Posterior cingulate gyrus (tissue), 11 donors: ENCODE measurements at regions not wholly inside any gene's neighbourhood (a gene's known extent, or its start where the extent isn't known, plus 50 kb on each side); places are given as distances from the start of the nearest gene placed in this dataset.
"Not testable (repeated sequence)": the region's sequence is repeated elsewhere in the genome, so short reads cannot be mapped to it uniquely, and the experiment has no call there.

ENCODE experiments used
- DNase-seq, 10 donors: peaks; one replicate each; pipeline versions ENCODE4 v3.0.0 to v3.0.0-alpha.2; 2020 to 2021; ENCODE audit warnings: mixed read lengths in 3 of 10
- intact Hi-C: fragments of 100-400 bp; cut with DNase I; formaldehyde crosslinking; loops from one replicate; pipeline ENCODE4 v1.15.1; 2023

GRCh38 chr9:13436591-13436990 lies 157.1 kb upstream of the MPDZ start:
- intact Hi-C loops: loop anchor here (10.0 kb wide), 1 partner anchor 658 kb away; no protein-coding TSS in a partner anchor
- DNase-seq: no peak

- intact Hi-C loops: loop anchor here (10.0 kb wide), 1 partner anchor 661 kb away; no protein-coding TSS in a partner anchor
- not testable (repeated sequence) for DNase-seq
Measured at GRCh38 chr9:13433453-13433852, 154.0 kb upstream of the MPDZ start.

GRCh38 chr9:13432904-13433303 lies 153.4 kb upstream of the MPDZ start:
- DNase-seq: no peak
- intact Hi-C loops: loop anchor here (10.0 kb wide), 1 partner anchor 662 kb away; no protein-coding TSS in a partner anchor

DNA sequence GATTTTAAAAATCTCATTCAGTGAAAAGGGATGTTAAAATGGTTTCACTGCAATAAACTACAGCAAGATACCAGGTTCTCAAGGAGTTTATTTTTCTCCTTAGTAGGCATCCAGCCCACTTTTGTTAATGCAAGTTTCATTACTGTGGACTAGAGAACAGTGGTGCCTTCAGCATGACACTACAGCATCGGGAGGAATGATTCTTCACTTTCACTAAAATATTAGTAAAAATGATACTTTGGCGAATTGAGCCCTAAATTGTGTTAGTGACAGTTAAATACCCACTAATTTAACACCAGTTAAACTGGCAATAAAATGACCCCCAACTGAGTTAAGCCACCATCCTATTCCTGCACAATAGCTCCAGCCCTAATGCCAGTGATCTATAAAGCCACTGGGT lies 152.2 kb upstream of the MPDZ start:
- intact Hi-C loops: loop anchor here (2.0 to 10.0 kb wide), 2 partner anchors 663 to 969 kb away; no protein-coding TSS in a partner anchor
- no peak for DNase-seq

DNA sequence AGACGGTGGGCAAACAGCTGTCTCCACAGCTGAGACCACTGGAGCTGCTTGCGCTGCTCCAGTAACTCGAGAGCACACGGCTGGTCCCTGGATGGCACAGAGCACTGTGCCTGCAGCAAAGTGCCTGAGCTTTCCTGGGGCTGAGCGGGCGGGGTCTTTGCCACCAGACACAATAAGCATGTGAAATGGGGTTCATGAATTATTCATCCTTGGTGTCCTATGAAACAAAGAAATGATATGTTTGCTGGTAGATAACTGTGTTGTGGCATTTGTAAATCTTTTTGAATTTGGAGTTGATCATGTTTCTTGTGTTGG lies 151.7 kb upstream of the MPDZ start:
- DNase-seq: peak; percentile 11 to 93 (median 50)
- intact Hi-C loops: loop anchor here (2.0 to 10.0 kb wide), 2 partner anchors 664 to 970 kb away; no protein-coding TSS in a partner anchor

DNA sequence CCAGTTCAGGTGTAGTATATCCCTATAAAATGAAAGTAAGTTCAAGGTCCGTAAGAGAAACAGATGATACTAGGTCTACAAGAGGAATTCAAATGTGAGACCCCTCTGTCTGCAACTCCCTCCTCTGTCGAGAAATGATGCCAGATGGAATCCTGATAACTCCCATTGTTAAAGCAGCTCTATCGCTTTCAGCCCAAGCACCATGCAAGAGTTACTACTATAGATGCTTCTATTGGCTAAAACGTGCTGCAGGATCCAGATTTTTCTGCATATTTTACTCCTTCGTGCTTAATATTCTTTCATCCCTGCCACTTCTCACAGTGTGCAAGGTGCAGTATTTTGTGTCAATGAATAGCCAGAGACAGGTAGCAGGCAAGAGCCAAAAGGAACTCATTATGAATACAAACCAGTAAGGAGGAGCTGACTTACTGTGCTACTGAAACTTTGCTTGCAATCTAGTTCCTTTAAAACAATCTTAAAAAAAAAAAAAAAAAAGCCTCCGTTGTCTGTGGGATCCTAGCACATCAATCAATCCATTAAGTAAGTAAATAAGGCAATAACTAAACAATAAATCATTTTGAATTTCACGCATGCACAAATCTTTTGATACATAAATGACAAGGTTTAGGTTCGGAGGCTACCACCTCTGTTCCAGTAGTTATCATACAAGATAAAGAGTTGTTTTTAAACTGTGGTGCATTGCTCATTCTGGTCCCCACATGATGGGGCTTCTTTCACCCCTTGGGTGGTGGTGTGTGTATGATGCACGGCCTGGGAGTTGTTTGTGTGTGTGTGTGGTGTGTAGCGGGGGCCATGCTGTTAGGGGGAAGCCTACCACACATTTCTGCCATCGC lies 151.1 kb upstream of the MPDZ start:
- intact Hi-C loops: loop anchor here (2.0 to 10.0 kb wide), 2 partner anchors 664 to 970 kb away; no protein-coding TSS in a partner anchor
- DNase-seq: no peak

DNA sequence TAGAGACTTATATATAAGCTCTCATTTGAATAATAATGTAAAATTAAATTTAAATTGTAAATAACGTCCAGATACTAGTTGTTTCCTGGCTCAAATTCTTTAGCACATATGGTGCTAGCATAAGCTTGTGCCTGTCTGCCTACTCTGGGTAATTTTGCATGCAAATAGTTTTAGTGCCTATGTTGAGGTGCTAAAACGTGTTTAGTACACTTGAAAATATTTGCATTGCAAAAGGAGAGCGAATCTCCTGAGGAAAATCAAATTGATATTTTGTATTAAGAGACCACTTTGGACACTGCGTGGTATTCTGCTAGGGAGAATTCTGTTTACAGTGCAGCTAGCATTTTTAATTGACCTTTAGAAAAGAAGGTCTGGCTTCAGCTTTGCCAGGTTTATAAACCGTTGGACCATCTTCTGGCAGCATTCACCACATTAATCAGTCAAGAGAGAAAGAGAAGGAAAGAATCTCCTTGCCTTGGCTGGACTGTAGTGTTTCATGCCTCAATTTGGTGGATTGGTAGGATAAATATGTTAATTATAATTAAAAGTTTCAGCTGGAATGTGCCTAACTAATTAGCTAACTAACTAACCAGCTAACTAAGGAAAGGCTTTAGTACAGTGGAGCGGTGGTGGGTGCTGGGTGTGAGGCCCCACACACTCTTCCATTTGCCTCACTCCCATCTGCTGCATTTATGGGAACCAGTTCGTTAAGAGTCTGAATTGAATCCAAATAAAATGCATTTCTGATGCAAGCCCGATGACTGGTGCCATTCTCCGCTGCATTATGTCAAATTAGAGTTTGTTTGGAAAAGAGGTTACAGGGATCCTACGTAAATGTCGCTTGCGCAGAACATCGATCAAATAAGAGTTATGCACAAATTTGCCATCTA lies 150.1 kb upstream of the MPDZ start:
- DNase-seq: peak in 1 of 10 donors; percentile 29
- intact Hi-C loops: loop anchor here (2.0 to 10.0 kb wide), 2 partner anchors 665 to 971 kb away; no protein-coding TSS in a partner anchor

DNA sequence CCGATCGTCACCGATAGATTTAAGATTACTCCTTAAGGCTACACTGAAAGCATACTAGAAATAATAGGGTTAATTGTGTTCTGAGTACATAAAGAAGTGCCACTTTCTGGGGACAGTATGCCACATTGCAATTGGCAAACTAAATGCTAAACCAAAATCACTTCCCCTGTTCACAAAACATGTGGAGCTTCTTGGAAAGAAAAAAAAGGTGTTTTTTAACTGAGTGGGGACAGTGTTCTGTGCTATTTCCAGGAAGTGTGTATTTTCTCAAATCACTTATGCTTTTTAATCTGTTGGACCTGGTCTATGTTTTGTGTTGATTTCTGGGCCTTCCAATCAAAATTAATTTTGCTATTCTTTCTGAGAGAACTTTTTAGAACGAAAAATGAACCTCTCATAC lies 149.3 kb upstream of the MPDZ start:
- intact Hi-C loops: no loop called here
- no peak for DNase-seq

DNA sequence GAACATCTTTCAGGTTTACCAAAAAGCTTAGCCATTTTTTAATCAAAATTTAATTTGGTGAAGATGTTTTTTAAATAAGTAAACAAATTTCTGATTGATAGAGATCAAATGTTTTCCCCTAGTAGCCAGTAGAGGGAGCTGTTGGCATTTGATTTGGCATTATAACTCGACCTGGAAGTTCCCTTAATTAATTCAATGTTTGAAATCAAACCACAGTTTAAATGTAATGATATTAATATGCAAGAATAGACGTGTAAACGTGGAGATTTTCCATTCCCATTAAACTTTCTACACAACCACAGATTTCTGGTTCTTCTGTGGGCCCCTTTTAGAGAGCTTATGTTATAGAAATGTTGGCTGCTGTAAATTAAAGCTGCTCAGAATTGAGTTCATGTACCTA lies 148.1 kb upstream of the MPDZ start:
- DNase-seq: no peak
- intact Hi-C loops: loop anchor here (2.0 kb wide), 2 partner anchors 261 to 925 kb away; no protein-coding TSS in a partner anchor

DNA sequence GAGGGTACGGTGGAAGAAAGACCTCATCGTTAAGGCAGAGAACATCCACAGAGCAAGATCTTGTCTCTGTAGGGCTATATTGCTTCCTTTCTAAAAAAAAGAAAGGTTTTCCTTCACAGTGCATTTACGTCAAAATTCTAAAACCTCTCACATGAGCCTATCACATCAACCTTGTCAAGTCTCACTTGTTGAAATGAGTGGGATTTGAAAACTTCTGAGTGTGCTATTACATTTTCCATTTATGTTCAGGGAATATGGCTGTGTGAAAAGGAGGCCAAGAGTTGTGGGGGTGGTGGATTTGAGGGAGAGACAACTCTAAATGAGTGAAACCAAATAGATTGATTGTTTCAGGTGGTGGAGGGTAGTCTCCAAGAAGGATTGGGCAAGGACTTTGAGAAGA lies 147.1 kb upstream of the MPDZ start:
- intact Hi-C loops: loop anchor here (2.0 kb wide), 2 partner anchors 262 to 926 kb away; no protein-coding TSS in a partner anchor
- DNase-seq: no peak

DNA sequence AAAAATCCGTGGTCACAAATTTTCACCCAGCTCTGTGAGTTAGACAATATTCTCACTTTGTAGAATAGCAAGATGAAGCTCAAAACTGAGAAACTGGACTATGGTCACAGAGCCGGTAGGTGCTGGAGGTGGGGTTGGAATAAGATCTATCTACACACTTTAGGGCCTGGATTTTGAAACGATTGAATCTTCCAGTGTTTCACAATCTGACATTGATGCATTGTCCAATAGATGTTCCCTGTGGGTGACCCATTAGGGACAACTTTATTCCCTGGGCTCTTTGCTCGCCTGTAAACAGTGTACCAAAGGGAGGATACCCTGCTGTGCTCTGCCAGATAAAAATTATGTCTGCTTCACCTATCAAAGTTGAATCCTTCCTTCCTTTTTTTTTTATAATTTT lies 145.4 kb upstream of the MPDZ start:
- intact Hi-C loops: no loop called here
- no peak for DNase-seq

DNA sequence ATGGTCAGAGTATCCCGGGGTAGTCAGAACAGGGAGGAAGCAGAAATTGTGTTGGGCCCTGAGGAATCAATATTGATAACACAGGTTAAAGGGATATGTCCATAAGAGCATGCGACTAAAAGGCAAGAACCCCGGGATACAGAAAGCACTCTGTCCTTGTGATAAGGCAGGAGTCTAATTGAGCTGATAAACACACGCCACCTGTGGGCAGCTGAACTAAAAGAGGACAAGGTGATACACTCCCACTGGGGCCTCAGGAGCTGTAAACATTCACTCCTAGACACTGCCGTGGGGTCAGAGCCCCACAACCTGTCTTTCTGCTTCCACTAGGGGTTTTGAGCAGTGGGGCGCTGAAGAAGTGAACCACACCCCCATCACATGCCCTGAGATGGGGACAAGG lies 144.7 kb upstream of the MPDZ start:
- intact Hi-C loops: no loop called here
- DNase-seq: no peak

- intact Hi-C loops: no loop called here
- no peak for DNase-seq
Measured at GRCh38 chr9:13414349-13414748, 134.9 kb upstream of the MPDZ start.

DNA sequence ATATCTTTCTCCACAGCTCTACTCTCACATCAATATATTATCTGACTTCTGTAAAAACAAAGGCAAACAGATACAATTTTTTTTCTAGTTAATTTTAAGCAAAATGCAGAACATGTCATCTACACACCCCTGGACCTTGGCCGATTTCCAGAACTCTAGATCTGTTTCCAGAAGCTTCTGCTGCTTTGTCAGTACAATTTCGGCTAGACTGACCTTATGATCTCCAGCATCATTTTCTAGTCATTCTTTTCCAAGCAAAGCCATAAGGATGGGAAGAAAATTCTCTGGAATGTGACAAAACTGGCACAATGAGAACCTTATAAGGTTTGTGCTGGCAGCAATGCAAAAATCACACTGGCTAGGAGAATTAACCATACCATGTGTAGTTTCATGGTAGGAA lies 132.8 kb upstream of the MPDZ start:
- DNase-seq: no peak
- intact Hi-C loops: no loop called here

DNA sequence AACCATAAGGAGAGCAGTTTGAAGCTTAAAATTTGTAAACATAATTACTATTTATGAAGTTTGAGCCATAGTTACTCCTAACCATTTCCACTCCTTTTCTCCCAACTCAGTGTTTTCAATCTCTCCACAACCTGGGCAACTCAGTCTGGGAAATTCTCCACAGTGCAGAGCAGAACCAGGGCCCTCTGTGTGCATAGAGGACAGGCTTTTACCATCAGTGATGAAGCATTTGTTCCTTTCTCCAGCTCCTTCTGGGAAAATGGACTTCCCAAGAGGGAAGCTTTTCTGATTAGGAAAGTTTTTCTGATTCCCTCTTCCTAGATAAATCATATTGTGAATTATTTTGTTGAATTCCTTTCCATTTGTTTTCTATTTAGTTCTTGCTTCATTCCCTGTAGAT lies 132.3 kb upstream of the MPDZ start:
- no peak for DNase-seq
- intact Hi-C loops: no loop called here

GRCh38 chr9:13410566-13411031 lies 131.1 kb upstream of the MPDZ start:
- no peak for DNase-seq
- intact Hi-C loops: no loop called here

DNA sequence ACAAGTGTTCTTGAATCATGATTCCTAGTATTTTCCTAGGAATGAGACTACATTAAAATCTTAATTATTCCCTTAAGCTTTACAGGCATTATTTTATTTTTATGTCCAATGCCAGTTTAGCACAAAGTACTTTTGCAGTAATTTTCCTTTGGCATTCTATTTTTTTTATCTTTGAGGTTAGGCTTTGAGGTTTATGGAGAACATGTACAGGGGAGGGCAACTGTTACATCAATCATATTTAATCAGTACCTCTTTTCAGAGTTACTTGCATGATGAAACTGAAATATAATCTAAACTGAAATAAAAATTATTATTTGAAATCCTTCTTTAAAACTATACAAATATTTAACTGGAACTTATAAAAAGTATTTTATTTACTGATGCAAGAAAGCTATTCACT lies 118.2 kb upstream of the MPDZ start:
- no peak for DNase-seq
- intact Hi-C loops: no loop called here

GRCh38 chr9:13397220-13397619 lies 117.7 kb upstream of the MPDZ start:
- intact Hi-C loops: no loop called here
- DNase-seq: no peak

GRCh38 chr9:13396418-13396817 lies 116.9 kb upstream of the MPDZ start:
- no peak for DNase-seq
- intact Hi-C loops: no loop called here

- DNase-seq: no peak
Measured at GRCh38 chr9:13395156-13395555, 115.7 kb upstream of the MPDZ start.

DNA sequence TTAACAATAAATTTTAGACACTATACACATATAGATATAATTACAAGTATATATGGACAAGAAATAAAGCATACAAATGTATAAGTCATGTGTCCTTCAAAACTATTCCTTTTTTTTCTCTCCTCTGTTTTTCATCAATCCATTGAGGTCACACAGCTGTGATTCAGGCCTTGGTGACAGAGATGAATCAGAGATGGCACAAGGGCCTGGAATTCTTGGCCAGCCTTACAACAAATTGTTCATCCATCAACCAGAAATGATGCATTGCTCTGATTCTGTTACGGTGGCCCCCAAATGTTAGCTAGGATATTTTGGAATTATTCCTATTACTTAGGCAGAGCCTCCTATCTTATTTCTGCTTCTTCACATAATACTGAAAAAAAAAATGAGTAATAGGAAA lies 108.7 kb upstream of the MPDZ start:
- no peak for DNase-seq
- intact Hi-C loops: no loop called here

More at GRCh38 chr9:13395156-13395555, 115.7 kb upstream of the MPDZ start:
- intact Hi-C loops: no loop called here
